CD4-positive, alpha-beta memory T cell (primary cell): ENCODE measurements at regions not wholly inside any gene's neighbourhood (a gene's known extent, or its start where the extent isn't known, plus 50 kb on each side); places are given as distances from the start of the nearest gene placed in this dataset.

ENCODE experiments used
- CTCF ChIA-PET: fragments of 350-600 bp; sonication (Branson Sonifier 250); formaldehyde crosslinking; loops from one replicate; lab custom pipeline; 2021; ENCODE audit warnings: inconsistent platforms; ENCODE audit not compliant: partially characterized antibody; lab: Charles Lee
- POLR2A ChIA-PET: fragments of 350-600 bp; sonication (Branson Sonifier 250); formaldehyde crosslinking; loops from one replicate; lab custom pipeline; 2021; ENCODE audit not compliant: partially characterized antibody; lab: Charles Lee
- DNase-seq, 5 donors: peaks; one replicate each; pipeline versions ENCODE4 v3.0.0 to v3.0.0-alpha.2; 2020 to 2022; ENCODE audit warnings: mixed read lengths in 1 of 5
- H3K27ac ChIP-seq: one replicate; pipeline ENCODE4 v1.7.0; 2013; ENCODE audit warnings: low read depth, low read length
- H3K27me3 ChIP-seq: 2 replicates; pipeline ENCODE4 v1.7.0; 2013; ENCODE audit warnings: mild to moderate bottlenecking, low read length, moderate library complexity; ENCODE audit not compliant: insufficient read depth
- H3K36me3 ChIP-seq: 2 replicates; pipeline ENCODE4 v1.7.0; 2013; ENCODE audit warnings: mild to moderate bottlenecking, low read length, moderate library complexity; ENCODE audit not compliant: insufficient read depth
- H3K4me1 ChIP-seq: 2 replicates; pipeline ENCODE4 v1.7.0; 2013; ENCODE audit warnings: mild to moderate bottlenecking, low read length, moderate library complexity; ENCODE audit not compliant: insufficient read depth
- H3K4me3 ChIP-seq, 2 donors: one replicate each; pipeline ENCODE4 v1.7.0; 2013; ENCODE audit warnings: low read length in 2 of 2, mild to moderate bottlenecking in 1 of 2
- H3K9me3 ChIP-seq, 2 donors: one replicate each; pipeline ENCODE4 v1.7.0; 2013; ENCODE audit warnings: low read length in 2 of 2, control low read depth in 1 of 2; ENCODE audit not compliant: control insufficient read depth in 1 of 2
- H3K27ac Mint-ChIP-seq, 7 donors: one replicate each; pipeline ENCODE4 v1.8.0; 2020 to 2021; ENCODE audit warnings: mixed read lengths in 7 of 7, mild to moderate bottlenecking in 6 of 7, inconsistent platforms in 3 of 7, moderate library complexity in 3 of 7
- H3K27me3 Mint-ChIP-seq, 2 donors: one replicate each; pipeline ENCODE4 v1.8.0; 2020 to 2021; ENCODE audit warnings: mixed read lengths in 2 of 2
- H3K36me3 Mint-ChIP-seq, 2 donors: one replicate each; pipeline ENCODE4 v1.8.0; 2020 to 2021; ENCODE audit warnings: mixed read lengths in 2 of 2, inconsistent platforms in 1 of 2, mild to moderate bottlenecking in 1 of 2
- H3K4me1 Mint-ChIP-seq, 4 donors: one replicate each; pipeline ENCODE4 v1.8.0; 2020 to 2021; ENCODE audit warnings: mixed read lengths in 4 of 4, mild to moderate bottlenecking in 1 of 4
- H3K4me3 Mint-ChIP-seq, 8 donors: one replicate each; pipeline ENCODE4 v1.8.0; 2020 to 2021; ENCODE audit warnings: mixed read lengths in 8 of 8, mild to moderate bottlenecking in 7 of 8, moderate library complexity in 6 of 8, inconsistent platforms in 3 of 8
- H3K9me3 Mint-ChIP-seq, 8 donors: one replicate each; pipeline ENCODE4 v1.8.0; 2020 to 2021; ENCODE audit warnings: mixed read lengths in 8 of 8, mild to moderate bottlenecking in 5 of 8, inconsistent platforms in 3 of 8, moderate library complexity in 1 of 8
- intact Hi-C: fragments of 100-400 bp; cut with micrococcal nuclease; formaldehyde crosslinking; loops from one replicate; pipeline ENCODE4 v1.15.1; 2023

DNA sequence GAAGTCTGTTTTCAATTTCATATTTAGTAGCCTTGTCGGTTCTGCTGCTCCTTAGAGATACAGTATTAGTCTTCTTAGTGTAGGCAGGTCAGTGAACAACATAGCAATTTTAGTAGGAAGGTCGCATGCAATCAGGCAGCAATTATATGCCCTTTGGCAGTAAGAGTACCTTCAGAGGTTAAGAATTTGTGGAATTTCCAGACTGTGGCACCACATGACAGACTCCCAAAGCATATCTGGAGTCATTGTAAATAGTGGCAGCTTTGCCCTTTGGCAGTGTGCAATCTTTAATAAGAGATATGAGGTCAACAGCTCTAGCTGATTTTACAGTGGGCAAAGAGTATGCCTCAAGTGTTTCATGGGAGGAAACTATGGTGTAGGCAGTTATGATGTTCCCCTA, 1532.5 kb upstream of the CADM2 start:
- H3K27ac Mint-ChIP-seq: no peak overlapping the region
- H3K36me3 Mint-ChIP-seq: no peaks in the 10 kb centered on the region
- Histone ChIP-seq H3K27ac (no peak overlapping the region), H3K4me1 (no peaks in the 10 kb centered on the region), H3K4me3 (no peak overlapping the region), H3K27me3 (no peaks in the 10 kb centered on the region), H3K9me3 (no peaks in the 10 kb centered on the region), H3K36me3 (no peaks in the 10 kb centered on the region)
- H3K4me1 Mint-ChIP-seq: no peaks in the 10 kb centered on the region
- intact Hi-C loops: no loop called here
- no peaks in the 10 kb centered on the region for H3K27me3 Mint-ChIP-seq
- ChIA-PET CTCF (no interaction called here), POLR2A (no interaction called here)
- no peak overlapping the region for H3K4me3 Mint-ChIP-seq
- no peak for DNase-seq
- peaks cover 4 to 24% (median 7%) of the 10 kb centered on the region in 8 donors for H3K9me3 Mint-ChIP-seq

DNA sequence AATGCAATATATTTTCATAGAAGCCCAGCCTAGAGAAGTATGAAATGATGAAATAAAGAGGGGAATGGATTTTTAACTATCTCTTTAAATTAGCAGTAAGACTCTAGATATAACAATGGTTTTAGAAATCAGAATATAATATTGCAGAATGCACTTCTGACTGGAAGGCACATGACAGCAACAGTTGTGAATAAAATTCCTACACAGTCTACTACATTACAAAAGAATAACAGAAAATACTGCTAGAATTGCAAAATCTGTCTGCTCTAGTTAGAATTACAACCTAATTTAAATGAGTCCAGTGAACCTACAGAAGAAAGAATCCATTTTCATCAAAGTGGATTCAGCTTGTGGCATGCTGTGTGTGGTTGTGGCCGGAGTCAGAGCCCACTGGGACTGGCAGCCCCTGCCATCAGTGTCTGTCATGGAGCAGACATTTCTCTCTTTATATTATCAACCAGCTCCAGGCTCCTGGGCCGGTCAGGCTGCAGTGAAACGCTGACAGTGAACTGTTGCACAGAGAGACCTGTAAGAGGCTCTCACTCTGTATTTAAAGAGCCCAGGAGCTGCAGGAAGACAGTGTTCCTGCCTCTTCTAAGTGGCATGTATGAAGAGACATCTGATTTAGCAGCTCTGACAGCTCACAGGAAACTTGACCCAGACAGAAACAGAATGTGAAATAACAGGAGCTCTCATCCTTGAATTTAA, 1523.8 kb upstream of the CADM2 start:
- Histone ChIP-seq H3K27me3 (no peaks in the 10 kb centered on the region), H3K9me3 (peaks cover 0 to 5% of the 10 kb centered on the region in 2 donors), H3K4me1 (no peaks in the 10 kb centered on the region), H3K27ac (no peak overlapping the region), H3K36me3 (no peaks in the 10 kb centered on the region), H3K4me3 (no peak overlapping the region)
- H3K4me3 Mint-ChIP-seq: no peak overlapping the region
- no peak for DNase-seq
- H3K36me3 Mint-ChIP-seq: no peaks in the 10 kb centered on the region
- H3K27ac Mint-ChIP-seq: no peak overlapping the region
- no peaks in the 10 kb centered on the region for H3K27me3 Mint-ChIP-seq
- no peaks in the 10 kb centered on the region for H3K4me1 Mint-ChIP-seq
- intact Hi-C loops: no loop called here
- ChIA-PET POLR2A (no interaction called here), CTCF (no interaction called here)
- peaks cover 0 to 9% (median under 1%) of the 10 kb centered on the region in 8 donors for H3K9me3 Mint-ChIP-seq

DNA sequence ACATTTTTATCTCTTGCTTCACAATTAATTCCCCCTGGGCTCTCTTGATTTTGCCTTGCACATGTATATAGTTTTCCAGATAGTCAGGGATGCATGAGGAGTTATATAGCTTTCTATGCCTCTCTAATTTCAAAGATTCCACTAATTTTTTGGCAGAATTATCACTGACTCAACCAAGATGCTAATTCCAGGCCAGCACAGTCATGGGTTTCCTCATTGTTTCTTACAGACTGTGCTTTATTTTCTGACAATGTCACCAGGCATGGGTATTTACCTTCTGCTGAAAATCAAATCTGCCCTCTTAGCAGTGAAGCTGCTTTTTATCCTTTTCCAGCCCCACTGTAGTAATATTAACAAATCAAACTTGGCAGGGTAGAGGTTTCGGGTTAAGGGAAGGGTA, 1520.6 kb upstream of the CADM2 start:
- peaks cover 0 to 5% of the 10 kb centered on the region in 2 donors for H3K9me3 ChIP-seq
- H3K27me3 Mint-ChIP-seq: no peaks in the 10 kb centered on the region
- intact Hi-C loops: no loop called here
- CTCF ChIA-PET: no interaction called here
- no peak overlapping the region for H3K4me3 Mint-ChIP-seq
- no peak overlapping the region for H3K27ac ChIP-seq
- H3K27me3 ChIP-seq: no peaks in the 10 kb centered on the region
- no peak overlapping the region for H3K27ac Mint-ChIP-seq
- no peaks in the 10 kb centered on the region for H3K36me3 Mint-ChIP-seq
- peaks cover 0 to 22% (median 8%) of the 10 kb centered on the region in 8 donors for H3K9me3 Mint-ChIP-seq
- no peak overlapping the region for H3K4me3 ChIP-seq
- POLR2A ChIA-PET: no interaction called here
- no peaks in the 10 kb centered on the region for H3K4me1 Mint-ChIP-seq
- no peaks in the 10 kb centered on the region for H3K36me3 ChIP-seq
- no peak for DNase-seq
- no peaks in the 10 kb centered on the region for H3K4me1 ChIP-seq

DNA sequence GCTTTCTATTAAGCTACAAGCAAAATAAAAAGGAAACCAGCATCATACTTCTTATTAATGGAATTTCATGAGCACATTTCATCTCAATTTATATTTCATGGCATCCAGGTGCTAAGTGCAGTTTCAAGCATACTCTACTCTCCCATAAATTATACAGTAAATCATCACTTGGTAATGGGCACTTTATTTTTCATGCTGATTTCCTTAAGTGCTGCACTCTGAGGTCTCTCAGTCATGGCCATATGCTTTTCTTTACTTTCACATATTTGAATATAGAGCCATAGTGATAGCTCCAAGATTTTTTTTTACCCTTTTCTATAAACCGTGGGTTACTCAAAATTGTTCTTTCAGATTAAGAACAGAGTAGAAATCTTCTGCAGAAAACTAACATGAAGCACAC, 1505.7 kb upstream of the CADM2 start:
- no peak overlapping the region for H3K4me3 Mint-ChIP-seq
- POLR2A ChIA-PET: no interaction called here
- no peak for DNase-seq
- H3K27me3 Mint-ChIP-seq: no peaks in the 10 kb centered on the region
- intact Hi-C loops: no loop called here
- Histone ChIP-seq H3K4me1 (no peaks in the 10 kb centered on the region), H3K36me3 (no peaks in the 10 kb centered on the region), H3K27me3 (no peaks in the 10 kb centered on the region), H3K9me3 (no peaks in the 10 kb centered on the region), H3K27ac (no peak overlapping the region), H3K4me3 (no peak overlapping the region)
- no peaks in the 10 kb centered on the region for H3K4me1 Mint-ChIP-seq
- H3K27ac Mint-ChIP-seq: no peak overlapping the region
- CTCF ChIA-PET: no interaction called here
- H3K9me3 Mint-ChIP-seq: peaks cover 4 to 19% (median 7%) of the 10 kb centered on the region in 8 donors
- H3K36me3 Mint-ChIP-seq: no peaks in the 10 kb centered on the region

DNA sequence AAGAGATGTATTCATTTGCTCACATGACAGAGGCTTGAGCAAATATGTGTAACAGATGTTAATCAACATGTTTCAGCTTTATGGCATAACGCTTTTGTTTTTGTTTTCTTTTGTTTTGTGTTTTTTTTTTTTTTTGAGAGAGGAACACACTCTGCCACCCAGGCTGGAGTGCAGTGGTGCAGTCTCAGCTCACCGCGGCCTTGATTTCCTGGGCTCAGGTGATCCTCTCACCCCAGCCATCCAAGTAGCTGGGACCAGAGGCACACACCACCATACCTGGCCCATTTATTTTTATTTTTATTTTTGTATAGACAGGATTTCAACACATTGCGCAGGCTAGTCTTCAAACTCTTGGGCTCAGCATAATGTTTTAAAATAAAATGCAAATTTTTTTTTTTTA, 1504.4 kb upstream of the CADM2 start:
- Mint-ChIP-seq H3K36me3 (no peaks in the 10 kb centered on the region), H3K4me3 (no peak overlapping the region), H3K4me1 (no peaks in the 10 kb centered on the region), H3K27me3 (no peaks in the 10 kb centered on the region), H3K27ac (no peak overlapping the region), H3K9me3 (peaks cover 4 to 19% (median 7%) of the 10 kb centered on the region in 8 donors)
- Histone ChIP-seq H3K27me3 (no peaks in the 10 kb centered on the region), H3K4me1 (no peaks in the 10 kb centered on the region), H3K36me3 (no peaks in the 10 kb centered on the region), H3K27ac (no peak overlapping the region), H3K4me3 (no peak overlapping the region), H3K9me3 (no peaks in the 10 kb centered on the region)
- ChIA-PET CTCF (no interaction called here), POLR2A (no interaction called here)
- intact Hi-C loops: no loop called here
- DNase-seq: no peak

- Histone ChIP-seq H3K4me3 (no peak overlapping the region), H3K27ac (no peak overlapping the region), H3K36me3 (no peaks in the 10 kb centered on the region), H3K4me1 (no peaks in the 10 kb centered on the region), H3K9me3 (no peaks in the 10 kb centered on the region), H3K27me3 (no peaks in the 10 kb centered on the region)
- Mint-ChIP-seq H3K9me3 (peaks cover 0 to 15% (median 8%) of the 10 kb centered on the region in 8 donors), H3K27me3 (no peaks in the 10 kb centered on the region), H3K36me3 (no peaks in the 10 kb centered on the region), H3K4me3 (no peak overlapping the region), H3K27ac (no peak overlapping the region), H3K4me1 (no peaks in the 10 kb centered on the region)
- no peak for DNase-seq
- ChIA-PET CTCF (no interaction called here), POLR2A (no interaction called here)
- intact Hi-C loops: no loop called here
Observed at GRCh38 chr3:83457551-83457950, 1501.2 kb upstream of the CADM2 start.

DNA sequence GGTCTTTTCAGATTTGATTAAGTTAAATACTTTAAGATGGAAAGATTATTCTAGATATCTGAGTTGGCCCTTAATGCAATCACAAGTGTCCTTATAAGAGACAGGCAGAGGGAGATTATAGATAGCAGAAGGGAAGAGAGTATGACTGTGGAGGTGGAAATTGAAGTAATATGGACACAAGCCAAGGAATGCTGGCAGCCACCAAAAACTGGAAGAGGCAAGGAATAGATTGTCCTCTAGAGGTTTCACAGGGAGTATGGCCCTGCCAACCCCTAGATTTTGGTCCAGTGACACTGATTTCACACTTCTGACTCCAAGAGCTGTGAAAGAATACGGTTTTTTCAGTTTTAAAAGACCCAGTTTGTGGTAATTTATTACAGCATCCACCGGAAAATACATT, 1498.7 kb upstream of the CADM2 start:
- Mint-ChIP-seq H3K36me3 (no peaks in the 10 kb centered on the region), H3K9me3 (peaks cover 0 to 18% (median 6%) of the 10 kb centered on the region in 8 donors), H3K4me1 (no peaks in the 10 kb centered on the region), H3K27me3 (no peaks in the 10 kb centered on the region), H3K4me3 (no peak overlapping the region), H3K27ac (no peak overlapping the region)
- no peaks in the 10 kb centered on the region for H3K36me3 ChIP-seq
- H3K27me3 ChIP-seq: no peaks in the 10 kb centered on the region
- ChIA-PET POLR2A (no interaction called here), CTCF (no interaction called here)
- DNase-seq: no peak
- no peak overlapping the region for H3K27ac ChIP-seq
- intact Hi-C loops: no loop called here
- no peaks in the 10 kb centered on the region for H3K4me1 ChIP-seq
- no peak overlapping the region for H3K4me3 ChIP-seq
- H3K9me3 ChIP-seq: no peaks in the 10 kb centered on the region
